Left renal cortex interstitium (tissue), 4 donors: ENCODE measurements at regions not wholly inside any gene's neighbourhood (a gene's known extent, or its start where the extent isn't known, plus 50 kb on each side); places are given as distances from the start of the nearest gene placed in this dataset.
A peak's percentile ranks its signal among the peaks of the same experiment; 100 is the strongest.

Source experiments
- DNase-seq, 4 donors: peaks; one replicate each; pipeline ENCODE4 v3.0.0-alpha.2; 2013; ENCODE audit warnings: low read depth in 4 of 4, low spot score in 2 of 4, missing footprints in 1 of 4

DNA sequence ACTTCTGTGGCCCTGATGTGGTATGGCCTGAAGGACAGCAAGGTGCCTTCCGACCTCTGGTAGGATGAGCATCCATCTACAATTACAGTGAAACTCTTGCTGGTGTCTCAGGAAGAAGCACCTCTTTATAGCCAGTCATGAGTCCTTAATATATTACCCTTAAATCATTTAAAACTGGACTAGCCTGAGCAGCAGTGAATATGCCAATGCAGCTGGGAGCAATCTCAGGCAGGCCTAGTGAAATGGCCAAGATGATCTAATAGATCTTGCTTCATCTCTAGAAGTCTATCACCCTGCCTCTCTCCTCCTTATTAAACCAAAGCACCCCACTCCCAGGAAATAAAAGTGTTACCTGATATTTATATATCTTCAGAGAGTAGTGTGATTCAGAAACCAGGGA is 66.7 kb upstream of the SORCS3 start:
- DNase-seq = no peak

DNA sequence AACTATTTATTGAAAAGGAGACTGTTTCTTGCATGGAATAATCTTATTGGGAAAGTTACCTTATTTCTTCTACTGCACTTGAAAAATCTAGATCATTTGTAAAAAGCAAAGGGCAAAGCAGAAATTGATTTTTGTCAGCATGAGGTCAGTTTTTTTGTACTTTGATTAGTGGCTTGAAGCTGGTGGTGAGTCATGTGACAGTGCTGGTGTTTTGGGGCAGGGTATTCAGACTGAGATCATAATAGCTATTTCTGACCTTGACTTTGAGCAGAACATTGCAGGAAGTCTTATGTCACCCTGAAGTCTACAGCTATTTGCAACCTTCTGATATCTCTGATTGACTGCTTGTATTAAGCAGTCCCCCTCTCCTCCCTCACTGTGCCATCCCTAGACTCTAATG is 66.3 kb upstream of the SORCS3 start:
- no peak for DNase-seq

DNA sequence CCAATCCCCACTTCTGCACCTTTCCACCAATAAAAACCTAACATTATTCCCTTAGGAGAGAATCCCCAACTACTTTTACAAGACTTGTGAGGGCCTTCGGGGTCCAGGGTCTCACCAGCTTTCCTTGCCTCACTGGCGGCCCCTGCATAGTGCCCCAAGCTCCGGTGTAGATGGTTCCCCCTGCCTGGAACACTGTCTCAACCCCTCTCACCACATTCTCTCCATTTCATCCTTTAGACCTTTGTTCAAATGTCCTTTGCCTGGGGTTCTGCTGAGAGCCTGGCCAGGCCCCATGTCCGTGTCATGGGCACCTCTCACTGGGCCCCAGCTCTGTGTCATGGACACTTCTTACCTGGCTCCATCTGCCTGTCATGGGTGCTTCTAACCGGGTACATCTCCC is 64.5 kb upstream of the SORCS3 start:
- DNase-seq = no peak

DNA sequence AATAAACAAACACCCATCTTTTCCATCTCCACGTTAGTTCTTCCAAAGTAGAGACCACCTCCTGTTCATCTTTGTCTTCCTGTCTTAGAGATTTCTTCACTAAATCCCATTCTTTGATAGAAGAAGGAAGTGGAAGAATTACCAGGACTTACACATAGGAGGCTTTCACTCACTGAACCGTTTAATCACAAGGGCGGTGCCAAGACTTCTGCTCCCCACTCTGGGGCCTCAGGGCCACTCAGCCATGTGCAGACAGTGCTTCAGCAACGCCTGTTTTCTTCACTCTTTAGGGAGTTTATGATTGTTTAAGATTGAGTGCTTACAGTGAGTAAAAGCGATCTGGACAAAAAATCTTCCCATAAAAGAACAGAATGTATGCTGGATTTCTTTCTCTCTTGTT is 63.9 kb upstream of the SORCS3 start:
- DNase-seq = no peak

DNA sequence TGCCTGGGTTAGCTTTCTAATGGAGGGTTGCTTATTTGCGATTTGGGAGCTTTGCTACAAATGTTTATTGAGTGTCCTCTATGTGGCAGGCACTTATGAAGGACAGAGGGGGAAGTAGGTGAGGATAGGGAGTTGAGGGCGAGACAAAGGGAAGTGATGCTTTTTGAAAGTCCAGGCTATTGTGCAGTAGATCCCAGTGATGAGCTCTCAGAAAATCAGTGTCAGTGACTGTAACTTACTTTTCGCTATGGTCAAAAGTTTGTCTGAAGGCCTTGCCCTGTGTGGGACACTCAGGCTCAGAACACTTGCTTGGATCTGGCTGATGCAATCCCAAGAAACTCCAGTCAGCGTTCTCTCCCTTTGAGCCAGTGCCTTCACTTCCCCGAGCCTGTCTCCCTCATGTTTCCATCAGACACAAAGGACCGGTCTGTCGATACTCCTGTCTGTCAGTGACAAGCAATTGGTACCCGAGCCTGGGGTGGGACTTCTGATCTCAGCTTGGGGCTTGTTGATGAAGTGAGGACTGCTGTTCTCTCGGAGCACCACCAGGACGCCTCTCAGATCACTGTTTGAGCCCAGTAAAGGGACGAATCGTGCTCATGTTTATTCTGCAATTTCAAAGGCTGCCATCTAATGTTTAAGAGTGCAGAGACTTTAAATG is 63.1 kb upstream of the SORCS3 start:
- no peak for DNase-seq

DNA sequence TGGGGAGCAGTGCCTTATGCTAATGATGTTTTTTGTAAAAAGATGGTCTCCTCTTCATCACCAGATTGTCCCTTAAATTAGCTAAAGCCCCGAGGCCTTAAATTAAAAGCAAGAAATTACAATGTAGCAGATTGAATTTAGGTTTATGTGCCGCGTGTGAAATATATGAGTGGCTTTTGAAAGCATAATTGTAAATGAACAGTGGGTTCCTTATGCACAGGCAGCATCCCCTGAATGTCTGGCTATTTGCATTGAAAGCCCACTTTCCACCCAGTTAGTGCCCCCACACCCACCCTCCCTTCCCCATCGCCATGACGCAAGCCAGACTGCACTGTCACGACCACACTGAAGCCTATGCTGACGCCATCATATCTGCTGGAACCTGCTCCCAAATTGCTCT is 62.4 kb upstream of the SORCS3 start:
- DNase-seq = no peak

DNA sequence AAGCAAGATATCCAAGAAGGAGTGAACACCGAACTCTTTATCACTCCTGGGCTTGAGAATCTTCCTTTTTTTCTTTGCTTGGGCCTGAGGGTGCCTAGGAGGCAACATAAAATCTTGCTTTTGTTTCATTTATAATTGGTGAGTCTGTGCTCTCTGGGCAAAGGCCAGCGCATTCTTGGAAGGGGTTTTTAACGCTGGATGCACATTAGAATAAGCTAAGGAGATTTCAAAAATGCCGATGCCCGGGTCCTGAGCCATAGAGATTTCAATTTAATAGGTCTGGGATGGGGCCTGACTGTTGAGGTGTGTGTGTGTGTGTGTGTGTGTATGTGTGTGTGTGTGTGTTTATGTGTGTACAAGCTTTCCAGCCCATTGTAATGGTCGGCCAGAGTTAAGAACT is 62.0 kb upstream of the SORCS3 start:
- DNase-seq = no peak

DNA sequence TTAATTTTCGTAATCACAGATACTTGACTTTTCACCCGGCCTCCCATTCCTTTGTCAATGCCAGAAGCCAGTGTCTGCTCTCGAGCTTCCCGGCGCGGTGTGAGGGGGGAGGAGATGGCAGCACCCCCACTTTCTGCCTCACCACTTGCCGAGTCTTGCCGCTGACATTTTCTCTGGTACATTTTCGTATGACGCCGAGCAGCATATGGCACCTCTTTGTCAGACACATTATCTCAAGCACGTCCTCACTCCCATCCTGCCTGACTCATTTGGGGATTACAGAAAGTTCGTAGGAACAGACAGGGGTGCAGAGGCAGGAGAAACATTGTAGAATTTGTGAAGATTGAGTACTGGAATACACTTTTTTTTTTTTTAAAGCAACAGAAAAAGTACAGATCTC is 60.8 kb upstream of the SORCS3 start:
- no peak for DNase-seq

DNA sequence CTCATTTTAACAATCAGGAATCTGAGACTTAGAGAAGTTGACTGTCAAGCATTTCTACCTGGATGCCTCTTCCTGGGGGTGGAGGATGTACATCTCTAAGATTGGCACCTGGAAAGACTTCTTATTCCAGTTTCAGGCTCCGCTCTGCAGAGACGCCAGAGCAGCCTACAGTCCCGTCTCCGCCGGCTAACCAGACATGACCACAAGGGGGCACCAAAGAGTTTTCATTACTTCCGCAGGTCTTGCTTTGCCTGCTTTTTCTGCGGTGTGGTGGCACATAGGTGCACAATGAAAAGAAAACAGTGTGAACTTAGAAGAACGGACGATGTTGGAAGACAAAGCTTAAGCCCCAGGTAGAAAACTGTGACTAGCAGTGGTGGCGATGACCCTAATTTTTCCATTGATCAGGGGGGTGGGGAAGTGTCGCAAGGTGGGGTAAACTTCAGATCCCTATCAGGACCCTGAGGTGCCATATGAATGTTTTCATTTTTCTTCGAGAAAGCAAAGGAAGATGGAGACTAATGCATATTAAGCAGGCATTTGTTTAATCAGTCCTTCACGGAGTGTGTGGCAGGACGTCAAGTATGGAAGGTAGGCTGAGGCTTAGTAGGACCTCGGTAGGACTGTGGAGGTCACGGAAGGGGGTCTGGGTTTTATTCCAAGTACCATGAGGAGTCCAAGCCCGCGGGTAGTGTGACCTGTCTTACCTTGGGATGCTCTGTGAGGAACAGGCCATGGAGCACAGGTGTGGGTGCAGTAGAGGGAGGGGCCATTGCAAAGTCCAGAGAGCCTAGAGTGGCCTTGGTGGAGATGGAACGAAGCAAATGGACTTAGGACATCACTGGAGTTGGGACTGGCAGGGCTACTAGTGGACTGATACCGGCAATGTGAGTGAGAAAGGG is 60.1 kb upstream of the SORCS3 start:
- DNase-seq = peak; percentile 41 to 68 (median 54)

DNA sequence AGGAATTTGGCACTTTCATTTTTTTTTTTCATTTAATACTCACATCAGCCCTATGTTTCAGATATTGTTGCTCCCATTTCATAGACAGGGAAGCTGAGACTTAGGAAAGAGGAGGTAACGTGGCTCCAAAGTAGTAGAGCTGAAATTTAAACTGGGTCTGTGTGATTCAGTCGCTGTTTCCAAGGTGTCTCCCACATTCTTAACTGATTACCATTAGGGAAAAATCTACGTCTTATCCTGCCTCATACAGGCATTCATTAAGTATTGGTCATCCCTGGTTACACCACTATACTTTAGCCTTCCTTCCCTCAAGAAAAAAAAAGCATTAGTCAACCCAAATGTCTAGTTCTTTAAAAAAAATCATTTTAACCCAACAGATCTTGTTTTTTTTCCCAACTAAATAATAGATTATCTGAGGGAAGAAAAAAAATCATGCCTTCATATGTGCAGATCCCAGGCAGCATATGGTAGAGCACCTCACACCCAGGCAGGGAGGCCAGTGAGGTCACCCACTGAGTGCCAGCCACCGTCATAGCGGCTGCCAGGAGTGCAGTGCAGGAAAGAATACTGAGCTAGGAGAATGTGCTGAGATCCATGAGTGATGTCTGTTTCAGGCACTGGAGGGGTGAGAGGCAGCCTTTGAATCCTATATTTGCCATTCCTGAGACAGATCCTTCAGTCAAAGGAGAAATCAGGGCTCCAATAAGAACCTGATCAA is 59.0 kb upstream of the SORCS3 start:
- no peak for DNase-seq

DNA sequence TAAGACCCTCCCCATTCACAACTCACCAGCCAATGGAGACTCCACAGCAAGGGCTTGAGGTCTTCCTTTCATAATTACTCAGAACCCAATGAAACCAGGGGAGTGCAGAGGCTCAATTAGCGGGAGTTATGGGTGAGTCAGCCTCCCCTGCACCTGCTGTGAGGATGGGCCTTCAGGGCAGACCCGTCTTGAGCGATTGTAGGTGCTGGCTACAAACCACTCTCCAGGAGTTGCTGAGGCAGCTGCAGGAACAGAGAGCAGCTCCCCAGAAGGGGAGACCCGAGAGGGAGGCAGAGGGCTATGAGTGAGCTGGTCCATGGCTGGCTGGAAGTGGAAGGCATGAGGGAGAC is 58.5 kb upstream of the SORCS3 start:
- no peak for DNase-seq

DNA sequence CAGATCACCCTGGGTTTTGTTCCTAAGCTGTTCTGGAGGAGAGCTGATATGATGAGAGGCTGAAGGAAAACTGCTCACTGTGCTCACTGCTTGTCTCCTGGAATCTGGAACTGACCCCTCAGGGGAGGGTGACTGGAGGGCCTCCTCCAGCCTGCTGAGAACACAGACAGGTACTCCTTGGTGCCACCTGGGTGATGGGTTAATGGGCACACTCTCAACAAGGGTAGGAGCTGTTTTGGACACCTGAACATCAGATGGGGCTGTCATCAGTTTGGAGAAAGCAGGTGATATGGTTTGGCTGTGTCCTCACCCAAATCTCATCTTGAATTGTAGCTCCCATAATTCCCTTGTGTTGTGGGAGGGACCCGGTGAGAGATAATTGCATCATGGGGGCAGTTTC is 58.1 kb upstream of the SORCS3 start:
- no peak for DNase-seq

DNA sequence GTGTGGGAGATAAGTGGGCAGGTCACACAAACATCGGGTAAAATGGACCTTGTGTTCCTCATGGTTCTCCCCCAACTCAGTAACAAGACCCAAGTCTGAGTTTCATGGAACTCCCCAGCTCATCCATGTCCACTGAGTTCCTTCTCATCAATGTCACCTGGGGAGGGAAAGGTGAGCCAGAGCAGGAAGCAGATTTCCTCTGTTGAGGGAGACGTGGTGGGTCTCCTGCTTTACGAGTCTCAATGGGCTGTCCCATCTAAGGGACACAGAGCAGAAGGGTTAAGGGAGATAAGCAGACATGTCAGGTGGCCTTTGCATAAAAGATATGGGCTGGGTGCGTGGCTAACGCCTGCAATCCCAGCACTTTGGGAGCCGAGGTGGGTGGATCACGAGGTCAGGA is 56.5 kb upstream of the SORCS3 start:
- no peak for DNase-seq

DNA sequence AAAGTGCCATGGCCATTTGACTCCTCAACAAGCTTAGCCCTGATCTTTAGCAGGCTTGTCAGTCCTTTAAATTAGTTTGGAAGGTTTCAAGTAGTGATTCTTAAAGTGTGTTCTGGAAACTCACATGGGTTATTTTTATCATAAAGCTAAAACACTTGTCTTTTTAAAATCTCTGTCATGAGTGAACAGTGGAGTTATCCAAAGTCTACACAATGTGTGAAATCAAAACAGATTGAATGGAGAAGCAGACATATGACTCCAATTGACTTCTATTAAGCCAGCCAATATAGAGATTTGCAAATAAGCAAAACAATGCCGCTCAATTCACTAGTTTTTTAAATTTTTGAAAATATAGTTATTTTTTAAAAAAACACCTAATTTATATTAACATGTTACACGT is 53.3 kb upstream of the SORCS3 start:
- no peak for DNase-seq

DNA sequence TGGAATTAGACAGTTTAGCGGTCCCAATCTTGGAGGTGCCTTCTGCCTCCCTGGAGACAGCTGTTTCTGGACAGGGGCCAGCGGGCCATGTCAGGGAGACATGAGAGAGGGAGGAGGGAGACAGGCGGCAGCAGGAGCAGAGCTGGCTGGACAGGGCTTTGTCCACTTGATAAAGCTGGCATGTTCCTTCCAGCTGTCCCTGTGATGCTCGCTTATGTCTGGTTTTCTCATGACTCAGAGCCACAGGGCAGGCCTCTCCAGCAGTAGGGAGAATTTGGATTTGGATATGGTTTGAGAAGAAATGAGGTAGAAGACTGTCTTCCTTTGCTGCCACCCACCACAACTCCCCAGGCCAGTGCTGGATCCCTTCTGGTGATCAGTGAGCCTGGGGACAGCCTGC is 51.7 kb upstream of the SORCS3 start:
- DNase-seq = no peak

DNA sequence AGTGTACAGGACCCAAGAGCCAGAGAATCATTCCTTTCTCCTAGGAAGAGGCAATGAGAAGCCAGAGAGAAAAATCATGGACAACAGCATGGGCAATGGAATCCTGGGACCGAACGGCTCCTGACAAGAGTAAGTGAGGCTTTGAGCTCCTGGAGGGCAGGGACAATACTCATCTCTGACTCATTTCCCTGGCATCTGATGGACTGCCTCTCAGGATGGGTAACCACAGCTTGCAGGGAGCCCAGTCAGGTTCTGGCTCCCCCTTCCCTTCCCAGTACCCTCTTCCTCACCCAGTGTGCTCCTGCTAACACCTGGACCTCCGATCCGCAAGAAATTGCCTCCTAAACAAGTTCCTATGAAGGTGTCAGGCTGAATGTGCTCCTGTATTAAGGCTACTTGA is 51.2 kb upstream of the SORCS3 start:
- DNase-seq = no peak
